BJ (cell line): ENCODE measurements at regions not wholly inside any gene's neighbourhood (a gene's known extent, or its start where the extent isn't known, plus 50 kb on each side); places are given as distances from the start of the nearest gene placed in this dataset.

Experiments
- CTCF ChIA-PET: fragments of 350-600 bp; formaldehyde crosslinking; extraction: SDS; loops from one replicate; lab custom pipeline; 2021; ENCODE audit warnings: antibody characterized with exemption, inconsistent platforms; lab: Yijun Ruan, JAX
- POLR2A ChIA-PET: fragments of 300-600 bp; sonication (Branson Sonifier 250); formaldehyde crosslinking; extraction: SDS; loops from one replicate; lab custom pipeline; 2021; ENCODE audit warnings: antibody characterized with exemption; lab: Charles Lee
- DNase-seq: peaks from one replicate; pipeline ENCODE4 v3.0.0-alpha.2; 2011; ENCODE audit warnings: low read depth
- H3K27me3 ChIP-seq: 2 replicates; pipeline ENCODE4 v1.6.0; 2011; ENCODE audit warnings: low read length; ENCODE audit not compliant: control insufficient read depth, insufficient read depth
- H3K36me3 ChIP-seq: 2 replicates; pipeline ENCODE4 v1.5.1; 2011; ENCODE audit warnings: low read length; ENCODE audit not compliant: control insufficient read depth, insufficient read depth
- H3K4me3 ChIP-seq: 2 replicates; pipeline ENCODE4 v1.5.1; 2011; ENCODE audit warnings: low read depth, mild to moderate bottlenecking, control low read depth, low read length
- TF ChIP-seq, protein P1 (sequence below): IDR thresholded peaks from 2 replicates; pipeline ENCODE4 v1.5.1; 2011; ENCODE audit warnings: low read depth, mild to moderate bottlenecking, control low read depth, inconsistent platforms, low read length, moderate library complexity; ENCODE audit not compliant: insufficient read depth

DNA sequence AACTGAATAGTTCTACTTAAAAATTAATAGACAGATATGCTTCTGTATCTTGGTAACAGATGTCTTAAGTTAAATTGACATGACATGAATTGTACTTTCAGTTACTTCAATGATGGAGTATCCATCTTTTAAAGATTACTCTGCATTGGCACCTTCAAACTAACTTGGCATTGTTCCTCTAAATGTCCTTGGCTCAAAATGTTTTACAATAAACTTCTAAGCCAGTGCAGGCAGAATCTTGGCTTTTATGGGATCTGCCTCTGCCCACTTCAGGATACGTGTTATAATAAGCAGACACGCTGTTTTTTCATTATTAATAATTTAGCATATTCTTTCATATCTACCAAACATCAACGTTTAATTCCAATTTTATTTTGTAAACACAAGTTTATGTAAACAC, 873.4 kb upstream of the ADAMTS5 start:
- ChIA-PET CTCF (no interaction called here), POLR2A (no interaction called here)
- Histone ChIP-seq H3K27me3 (no peaks in the 10 kb centered on the region), H3K4me3 (no peak overlapping the region), H3K36me3 (no peaks in the 10 kb centered on the region)
- DNase-seq = no peak
- TF ChIP-seq, protein P1, sequence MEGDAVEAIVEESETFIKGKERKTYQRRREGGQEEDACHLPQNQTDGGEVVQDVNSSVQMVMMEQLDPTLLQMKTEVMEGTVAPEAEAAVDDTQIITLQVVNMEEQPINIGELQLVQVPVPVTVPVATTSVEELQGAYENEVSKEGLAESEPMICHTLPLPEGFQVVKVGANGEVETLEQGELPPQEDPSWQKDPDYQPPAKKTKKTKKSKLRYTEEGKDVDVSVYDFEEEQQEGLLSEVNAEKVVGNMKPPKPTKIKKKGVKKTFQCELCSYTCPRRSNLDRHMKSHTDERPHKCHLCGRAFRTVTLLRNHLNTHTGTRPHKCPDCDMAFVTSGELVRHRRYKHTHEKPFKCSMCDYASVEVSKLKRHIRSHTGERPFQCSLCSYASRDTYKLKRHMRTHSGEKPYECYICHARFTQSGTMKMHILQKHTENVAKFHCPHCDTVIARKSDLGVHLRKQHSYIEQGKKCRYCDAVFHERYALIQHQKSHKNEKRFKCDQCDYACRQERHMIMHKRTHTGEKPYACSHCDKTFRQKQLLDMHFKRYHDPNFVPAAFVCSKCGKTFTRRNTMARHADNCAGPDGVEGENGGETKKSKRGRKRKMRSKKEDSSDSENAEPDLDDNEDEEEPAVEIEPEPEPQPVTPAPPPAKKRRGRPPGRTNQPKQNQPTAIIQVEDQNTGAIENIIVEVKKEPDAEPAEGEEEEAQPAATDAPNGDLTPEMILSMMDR = no peak

- DNase-seq = no peak
- no peaks in the 10 kb centered on the region for H3K36me3 ChIP-seq
- H3K27me3 ChIP-seq = no peaks in the 10 kb centered on the region
- CTCF ChIA-PET = no interaction called here
- no peak overlapping the region for H3K4me3 ChIP-seq
- TF ChIP-seq, protein P1 = no peak
- POLR2A ChIA-PET = no interaction called here
Observed at GRCh38 chr21:27839512-27840115, 872.7 kb upstream of the ADAMTS5 start.

GRCh38 chr21:27838573-27838972, 871.7 kb upstream of the ADAMTS5 start:
- TF ChIP-seq, protein P1 = no peak
- ChIA-PET CTCF (no interaction called here), POLR2A (no interaction called here)
- Histone ChIP-seq H3K27me3 (no peaks in the 10 kb centered on the region), H3K36me3 (no peaks in the 10 kb centered on the region), H3K4me3 (no peak overlapping the region)
- DNase-seq = no peak

DNA sequence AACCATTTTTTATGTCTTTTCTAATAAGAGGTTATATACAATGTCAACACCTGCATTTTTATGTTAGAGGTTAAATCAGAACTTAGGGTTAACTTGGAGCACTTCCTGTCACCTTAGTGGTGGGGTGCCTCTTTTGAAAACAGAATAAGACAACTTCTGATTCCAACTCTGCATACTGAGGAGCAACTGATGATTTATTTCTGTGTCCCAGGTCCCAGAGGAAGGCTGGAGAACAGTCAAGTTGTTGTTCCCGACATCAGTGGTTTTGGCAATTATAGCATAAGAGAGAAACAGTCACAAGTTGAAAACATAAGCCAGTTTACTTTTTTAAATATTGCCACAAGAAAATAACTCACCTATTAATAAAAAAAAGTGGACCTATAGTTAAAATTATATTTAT, 871.0 kb upstream of the ADAMTS5 start:
- H3K4me3 ChIP-seq = no peak overlapping the region
- POLR2A ChIA-PET = no interaction called here
- no peak for DNase-seq
- TF ChIP-seq, protein P1 = no peak
- CTCF ChIA-PET = no interaction called here
- H3K27me3 ChIP-seq = no peaks in the 10 kb centered on the region
- no peaks in the 10 kb centered on the region for H3K36me3 ChIP-seq

- ChIA-PET POLR2A (no interaction called here), CTCF (interaction anchor here (1.5 kb wide), 1 partner anchor 30 kb away, joined by 3 read pairs; no protein-coding TSS in a partner anchor)
- DNase-seq = no peak
- no peaks in the 10 kb centered on the region for H3K36me3 ChIP-seq
- TF ChIP-seq, protein P1 = no peak
- H3K4me3 ChIP-seq = no peak overlapping the region
- H3K27me3 ChIP-seq = no peaks in the 10 kb centered on the region
Observed at GRCh38 chr21:27833298-27833697, 866.4 kb upstream of the ADAMTS5 start.
